ENCODE measurements at regions not wholly inside any gene's neighbourhood (a gene's known extent, or its start where the extent isn't known, plus 50 kb on each side); places are given as distances from the start of the nearest gene placed in this dataset.

DNA sequence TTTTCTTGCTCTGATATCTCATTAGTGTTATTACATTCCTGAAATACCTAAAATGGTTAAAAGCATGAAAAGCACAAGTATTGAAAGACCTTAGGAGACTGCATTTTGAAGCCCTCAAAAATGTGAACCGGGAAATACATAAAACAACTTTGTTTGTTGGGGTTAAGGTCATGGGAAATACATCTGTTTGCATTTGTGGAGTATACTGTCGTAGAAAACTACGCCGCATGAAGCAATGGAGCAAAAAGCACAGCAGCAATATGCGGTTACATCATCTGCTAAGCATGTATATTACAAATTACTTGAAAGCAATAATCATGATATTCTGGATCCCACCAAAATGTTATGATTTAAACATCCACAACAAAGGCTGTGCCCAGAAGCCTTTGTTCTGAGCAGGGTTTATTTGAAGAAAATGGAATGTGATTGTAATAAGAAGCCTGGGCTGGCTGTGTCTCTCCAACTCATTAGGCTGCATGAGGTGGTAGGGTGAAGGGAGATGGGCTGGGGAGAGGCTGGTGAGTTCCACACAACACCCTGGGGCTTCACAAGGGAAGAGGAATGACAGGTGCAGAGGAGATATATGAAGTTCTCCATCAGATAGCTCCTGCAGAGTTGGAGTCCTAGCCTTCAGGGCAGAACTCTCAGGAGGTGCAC is 64.7 kb upstream of the LIN7C start:
- no peak overlapping the region for H3K4me3 ChIP-seq
- 55 to 70% (median 64%) methylated on average over 5 of the region's 5 CpGs for WGBS, 3 donors
- intact Hi-C loops (cut with DNase I) = no loop called here
- no peaks in the 10 kb centered on the region for H3K9me3 ChIP-seq
- H3K27ac ChIP-seq = no peak overlapping the region
- TF ChIP-seq, protein P1, sequence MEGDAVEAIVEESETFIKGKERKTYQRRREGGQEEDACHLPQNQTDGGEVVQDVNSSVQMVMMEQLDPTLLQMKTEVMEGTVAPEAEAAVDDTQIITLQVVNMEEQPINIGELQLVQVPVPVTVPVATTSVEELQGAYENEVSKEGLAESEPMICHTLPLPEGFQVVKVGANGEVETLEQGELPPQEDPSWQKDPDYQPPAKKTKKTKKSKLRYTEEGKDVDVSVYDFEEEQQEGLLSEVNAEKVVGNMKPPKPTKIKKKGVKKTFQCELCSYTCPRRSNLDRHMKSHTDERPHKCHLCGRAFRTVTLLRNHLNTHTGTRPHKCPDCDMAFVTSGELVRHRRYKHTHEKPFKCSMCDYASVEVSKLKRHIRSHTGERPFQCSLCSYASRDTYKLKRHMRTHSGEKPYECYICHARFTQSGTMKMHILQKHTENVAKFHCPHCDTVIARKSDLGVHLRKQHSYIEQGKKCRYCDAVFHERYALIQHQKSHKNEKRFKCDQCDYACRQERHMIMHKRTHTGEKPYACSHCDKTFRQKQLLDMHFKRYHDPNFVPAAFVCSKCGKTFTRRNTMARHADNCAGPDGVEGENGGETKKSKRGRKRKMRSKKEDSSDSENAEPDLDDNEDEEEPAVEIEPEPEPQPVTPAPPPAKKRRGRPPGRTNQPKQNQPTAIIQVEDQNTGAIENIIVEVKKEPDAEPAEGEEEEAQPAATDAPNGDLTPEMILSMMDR (IDR thresholded peaks at IDR 0.05) = no peak
- DNase-seq = no peak
- H3K36me3 ChIP-seq (ENCODE audit: insufficient read depth in 1 of 2, low read depth in 1 of 2) = no peaks in the 10 kb centered on the region
- H3K27me3 ChIP-seq (ENCODE audit: insufficient read depth in 3 of 3, low read length in 2 of 3) = no peaks in the 10 kb centered on the region
- no peaks in the 10 kb centered on the region for H3K4me1 ChIP-seq
- ATAC-seq = no peak

DNA sequence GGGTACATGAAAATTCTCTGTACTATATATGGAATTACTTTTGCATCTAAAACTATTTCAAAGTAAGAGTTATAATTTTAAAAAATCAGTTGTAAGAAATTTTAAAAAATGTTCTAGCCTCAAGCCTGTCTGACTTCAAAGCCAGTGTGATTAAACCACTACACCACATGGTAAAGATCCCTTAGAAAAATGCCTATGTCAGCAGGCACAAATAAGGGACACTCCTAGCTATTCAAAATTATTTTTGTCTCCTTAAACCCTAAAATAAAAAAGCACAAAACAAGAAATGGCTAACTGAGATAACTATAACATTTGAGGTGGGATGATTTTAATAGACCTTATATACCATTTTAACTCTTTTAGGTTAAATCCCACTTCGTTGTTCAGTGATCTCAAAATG is 64.0 kb upstream of the LIN7C start:
- TF ChIP-seq, protein P1 (IDR thresholded peaks at IDR 0.05) = no peak
- H3K4me3 ChIP-seq = no peak overlapping the region
- no peaks in the 10 kb centered on the region for H3K4me1 ChIP-seq
- H3K36me3 ChIP-seq (ENCODE audit: insufficient read depth in 1 of 2, low read depth in 1 of 2) = no peaks in the 10 kb centered on the region
- no peak for DNase-seq
- 61 to 69% (median 68%) methylated on average over 1 of the region's 1 CpG for WGBS, 3 donors
- ATAC-seq = no peak
- no peaks in the 10 kb centered on the region for H3K27me3 ChIP-seq (ENCODE audit: insufficient read depth in 3 of 3, low read length in 2 of 3)
- H3K9me3 ChIP-seq = no peaks in the 10 kb centered on the region
- intact Hi-C loops (cut with DNase I) = no loop called here
- H3K27ac ChIP-seq = no peak overlapping the region

DNA sequence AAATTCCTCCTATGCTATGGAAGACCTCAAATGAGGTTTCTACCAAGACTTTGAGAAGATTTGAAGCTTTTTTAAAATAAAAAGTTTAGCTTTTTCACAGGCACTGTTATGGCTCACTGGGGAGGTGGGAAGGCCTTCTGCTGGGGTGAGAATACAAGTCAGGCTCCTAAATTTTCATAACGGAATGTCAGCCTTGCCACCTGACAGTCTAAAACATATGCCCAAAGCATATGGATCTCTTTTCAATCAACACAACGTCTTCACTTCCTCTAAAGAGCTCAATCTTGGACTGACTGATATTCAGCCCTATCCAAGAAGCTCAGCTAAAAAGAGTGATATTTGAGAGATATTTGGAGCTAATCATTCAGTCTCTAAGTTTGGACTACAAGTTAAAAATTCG is 57.1 kb upstream of the LIN7C start:
- Histone ChIP-seq H3K9me3 (no peaks in the 10 kb centered on the region), H3K4me1 (no peaks in the 10 kb centered on the region), H3K4me3 (no peak overlapping the region), H3K27ac (no peak overlapping the region), H3K36me3 (ENCODE audit: insufficient read depth in 1 of 2, low read depth in 1 of 2) (no peaks in the 10 kb centered on the region), H3K27me3 (ENCODE audit: insufficient read depth in 3 of 3, low read length in 2 of 3) (no peaks in the 10 kb centered on the region)
- DNase-seq (no peak), ATAC-seq (no peak)
- WGBS, 3 donors = 67 to 72% (median 70%) methylated on average over 3 of the region's 3 CpGs
- TF ChIP-seq, protein P1 (IDR thresholded peaks at IDR 0.05) = no peak
- intact Hi-C loops (cut with DNase I) = no loop called here

DNA sequence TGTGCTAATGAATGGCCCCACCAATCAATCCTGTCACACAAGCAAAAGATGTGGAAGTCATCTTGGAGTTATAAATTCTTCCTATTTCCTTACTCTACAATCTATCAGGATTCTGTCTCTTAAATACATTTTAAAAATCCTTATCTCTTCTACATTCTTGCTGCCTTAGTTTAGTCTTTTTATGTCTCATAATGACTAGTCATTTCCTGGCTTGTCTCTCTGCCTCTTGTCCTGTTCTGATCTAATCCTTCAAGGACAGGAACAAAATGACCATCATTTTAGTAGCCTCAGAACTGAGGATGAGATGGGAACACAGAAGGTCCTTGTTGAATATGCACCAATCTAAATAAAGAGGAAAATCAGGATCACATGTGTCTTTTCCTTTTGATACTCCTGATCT is 56.6 kb upstream of the LIN7C start:
- H3K36me3 ChIP-seq (ENCODE audit: insufficient read depth in 1 of 2, low read depth in 1 of 2) = no peaks in the 10 kb centered on the region
- intact Hi-C loops (cut with DNase I) = no loop called here
- no peak overlapping the region for H3K27ac ChIP-seq
- no peak for ATAC-seq
- TF ChIP-seq, protein P1 (IDR thresholded peaks at IDR 0.05) = no peak
- no peaks in the 10 kb centered on the region for H3K27me3 ChIP-seq (ENCODE audit: insufficient read depth in 3 of 3, low read length in 2 of 3)
- no peaks in the 10 kb centered on the region for H3K4me1 ChIP-seq
- no peak for DNase-seq
- no peak overlapping the region for H3K4me3 ChIP-seq
- no peaks in the 10 kb centered on the region for H3K9me3 ChIP-seq

DNA sequence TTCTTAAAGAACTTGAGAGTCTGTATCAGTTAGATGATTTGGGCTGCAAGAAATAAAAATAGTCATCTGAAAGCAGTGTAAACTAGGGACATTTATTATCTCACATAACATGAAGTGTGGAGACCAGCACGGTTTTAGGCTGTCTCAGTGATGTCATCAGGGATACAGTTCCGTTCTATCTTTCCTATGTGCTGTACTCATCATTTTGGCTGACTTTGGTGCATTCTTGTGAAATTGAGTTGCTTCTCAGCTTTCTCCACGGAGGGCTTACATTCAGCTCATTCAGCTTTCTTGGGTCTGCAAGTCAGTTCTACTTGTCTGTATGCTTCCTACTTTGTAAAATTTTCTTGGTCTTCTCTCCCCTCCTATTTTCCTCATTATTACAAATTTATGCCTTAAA is 51.8 kb upstream of the LIN7C start:
- Histone ChIP-seq H3K27ac (no peak overlapping the region), H3K9me3 (no peaks in the 10 kb centered on the region), H3K4me3 (no peak overlapping the region), H3K36me3 (ENCODE audit: insufficient read depth in 1 of 2, low read depth in 1 of 2) (no peaks in the 10 kb centered on the region), H3K27me3 (ENCODE audit: insufficient read depth in 3 of 3, low read length in 2 of 3) (no peaks in the 10 kb centered on the region), H3K4me1 (peaks cover 3% of the 10 kb centered on the region)
- WGBS, 3 donors = 42 to 72% (median 60%) methylated on average over 3 of the region's 3 CpGs
- no peak for DNase-seq
- intact Hi-C loops (cut with DNase I) = no loop called here
- no peak for ATAC-seq
- TF ChIP-seq, protein P1 (IDR thresholded peaks at IDR 0.05) = no peak
